SK-N-SH (cell line): ENCODE measurements at regions not wholly inside any gene's neighbourhood (a gene's known extent, or its start where the extent isn't known, plus 50 kb on each side); places are given as distances from the start of the nearest gene placed in this dataset.

ENCODE experiments used
- CTCF ChIA-PET: fragments of 300-600, 350-600 bp; formaldehyde crosslinking; extraction: SDS; loops from one replicate; lab custom pipeline; 2021; lab: Yijun Ruan, JAX
- POLR2A ChIA-PET: fragments of 350-600 bp; sonication (Branson Sonifier 250); formaldehyde crosslinking; extraction: SDS; loops from one replicate; lab custom pipeline; 2020; ENCODE audit warnings: antibody characterized with exemption, inconsistent platforms; lab: Yijun Ruan, JAX
- DNase-seq: peaks from one replicate; pipeline ENCODE4 v3.0.0; 2012
- H2AFZ ChIP-seq: fragments of 200-600 bp; sonication (generic); 2 replicates; pipeline ENCODE4 v1.8.1; 2016; ENCODE audit warnings: antibody characterized with exemption, mild to moderate bottlenecking, low read depth
- H3F3A ChIP-seq: fragments of 200-600 bp; sonication (generic); replicated peaks from 2 replicates; pipeline ENCODE3; 2016; ENCODE audit warnings: antibody characterized with exemption, mild to moderate bottlenecking; ENCODE audit not compliant: insufficient read depth
- H3K27ac ChIP-seq, 2 experiments: fragments of 200-500 bp in 1 of 2; fragments of 200-600 bp in 1 of 2; sonication (Bioruptor generic) in 1 of 2; sonication (generic), shearing (Covaris generic) in 1 of 2; 2 replicates each; pipeline versions ENCODE4 v1.5.1 to v1.6.1; 2014 to 2016; ENCODE audit warnings: low read depth in 2 of 2, inconsistent platforms in 1 of 2, low read length in 1 of 2, mild to moderate bottlenecking in 1 of 2, mixed read lengths in 1 of 2
- H3K27me3 ChIP-seq: fragments of 200-600 bp; sonication (generic), shearing (Covaris generic); 2 replicates; pipeline ENCODE4 v1.6.1; 2016; ENCODE audit warnings: mixed run types; ENCODE audit not compliant: insufficient read depth
- H3K36me3 ChIP-seq, 2 experiments: fragments of 200-500 bp in 1 of 2; fragments of 200-600 bp in 1 of 2; sonication (Bioruptor generic) in 1 of 2; sonication (generic) in 1 of 2; replicated peaks in 1 of 2; 2 replicates each; pipeline versions ENCODE3 to v1.5.1; 2014 to 2016; ENCODE audit warnings: low read length in 1 of 2, mild to moderate bottlenecking in 1 of 2; ENCODE audit not compliant: insufficient read depth in 2 of 2, control insufficient read depth in 1 of 2
- H3K4me1 ChIP-seq, 2 experiments: fragments of 200-500 bp in 1 of 2; fragments of 200-600 bp in 1 of 2; sonication (Bioruptor generic) in 1 of 2; sonication (generic), shearing (Covaris generic) in 1 of 2; 2 replicates each; pipeline versions ENCODE4 v1.5.1 to v1.6.1; 2014 to 2016; ENCODE audit warnings: low read depth in 1 of 2, low read length in 1 of 2, mixed run types in 1 of 2; ENCODE audit not compliant: insufficient read depth in 2 of 2, control insufficient read depth in 1 of 2
- H3K4me2 ChIP-seq: fragments of 200-600 bp; sonication (generic), shearing (Covaris generic); 2 replicates; pipeline ENCODE4 v1.6.1; 2017; ENCODE audit warnings: mixed run types
- H3K4me3 ChIP-seq, 2 experiments: fragments of 200-500 bp in 1 of 2; fragments of 200-600 bp in 1 of 2; sonication (Bioruptor generic) in 1 of 2; sonication (generic), shearing (Covaris generic) in 1 of 2; 2 replicates each; pipeline versions ENCODE4 v1.5.1 to v1.8.1; 2014 to 2016; ENCODE audit warnings: low read depth in 2 of 2, inconsistent platforms in 1 of 2, low read length in 1 of 2, mild to moderate bottlenecking in 1 of 2, mixed read lengths in 1 of 2, moderate library complexity in 1 of 2
- H3K79me2 ChIP-seq: fragments of 200-600 bp; sonication (generic); 2 replicates; pipeline ENCODE4 v1.8.1; 2017; ENCODE audit warnings: mild to moderate bottlenecking; ENCODE audit not compliant: insufficient read depth
- H3K9ac ChIP-seq: fragments of 200-600 bp; sonication (generic); 2 replicates; pipeline ENCODE4 v1.6.1; 2017; ENCODE audit warnings: mixed run types
- H3K9me2 ChIP-seq: fragments of 200-600 bp; sonication (generic); 2 replicates; pipeline ENCODE4 v1.6.1; 2017; ENCODE audit warnings: mixed run types
- H3K9me3 ChIP-seq: fragments of 200-600 bp; sonication (generic); 2 replicates; pipeline ENCODE4 v1.6.1; 2017; ENCODE audit warnings: mixed run types, mild to moderate bottlenecking, moderate library complexity
- H4K20me1 ChIP-seq: fragments of 200-600 bp; sonication (generic); 2 replicates; pipeline ENCODE4 v1.6.1; 2017; ENCODE audit warnings: mild to moderate bottlenecking, mixed run types; ENCODE audit not compliant: insufficient read depth
- ELF1 ChIP-seq: IDR thresholded peaks from 2 replicates; pipeline ENCODE4 v1.4.0; 2012
- FOXJ3 ChIP-seq: sonication (generic); formaldehyde crosslinking; IDR thresholded peaks from 2 replicates; pipeline ENCODE4 v1.5.1; 2020; ENCODE audit warnings: mild to moderate bottlenecking, missing genetic modification reagents
- GATA2 ChIP-seq: sonication (generic); formaldehyde crosslinking; IDR thresholded peaks from 2 replicates; pipeline ENCODE4 v1.5.0; 2020; ENCODE audit warnings: mild to moderate bottlenecking, missing genetic modification reagents
- MXI1 ChIP-seq: IDR thresholded peaks from 2 replicates; pipeline ENCODE4 v1.6.1; 2012; ENCODE audit warnings: mild to moderate bottlenecking, low read depth, low read length, improper control_type of control experiment
- RCOR1 ChIP-seq: fragments of 150-350 bp; IDR thresholded peaks from 2 replicates; pipeline ENCODE4 v1.6.1; 2017; ENCODE audit warnings: antibody characterized with exemption, low read length
- REST ChIP-seq: IDR thresholded peaks from 2 replicates; pipeline ENCODE4 v1.6.1; 2012; ENCODE audit warnings: mild to moderate bottlenecking, low read depth, low read length, moderate library complexity
- TAF1 ChIP-seq: IDR thresholded peaks from 2 replicates; pipeline ENCODE4 v1.6.1; 2012; ENCODE audit warnings: low read depth, mild to moderate bottlenecking, low read length, moderate library complexity, borderline replicate concordance
- USF1 ChIP-seq: IDR thresholded peaks from 2 replicates; pipeline ENCODE4 v1.4.0; 2012; ENCODE audit warnings: low read depth, borderline replicate concordance
- USF2 ChIP-seq: fragments of 150-350 bp; IDR thresholded peaks from 2 replicates; pipeline ENCODE4 v1.6.1; 2017; ENCODE audit warnings: antibody characterized with exemption, low read length, low read depth, borderline replicate concordance
- YY1 ChIP-seq: IDR thresholded peaks from 2 replicates; pipeline ENCODE4 v1.4.0; 2012; ENCODE audit warnings: low read depth, mild to moderate bottlenecking
- ZBTB33 ChIP-seq: IDR thresholded peaks from 2 replicates; pipeline ENCODE4 v1.4.0; 2012; ENCODE audit warnings: low read depth, borderline replicate concordance
- WGBS: methylation state at CpG from one replicate; pipeline ENCODE4 v1.1.6; 2017; ENCODE audit warnings: low lambda C conversion rate; 5-methylcytosine and 5-hydroxymethylcytosine counted together

GRCh38 chr2:120650022-120650644, 85.5 kb upstream of the GLI2 start:
- DNase-seq: no peak
- Histone ChIP-seq H3F3A (no peaks in the 10 kb centered on the region), H3K4me2 (no peak overlapping the region), H3K36me3 (no peaks in the 10 kb centered on the region), H3K4me1 (no peaks in the 10 kb centered on the region), H3K27ac (no peak overlapping the region), H2AFZ (no peak overlapping the region), H4K20me1 (no peaks in the 10 kb centered on the region), H3K27me3 (peaks cover 5% of the 10 kb centered on the region; the same call in 1 of the 2 replicates), H3K79me2 (no peaks in the 10 kb centered on the region), H3K9ac (no peak overlapping the region), H3K4me3 (no peak overlapping the region)
- 8% methylated on average over 1 of the region's 1 CpG for WGBS
- POLR2A ChIA-PET: no interaction called here
- CTCF ChIA-PET: no interaction called here
- TF ChIP-seq YY1: no peak
- TF ChIP-seq MXI1: no peak
- TF ChIP-seq TAF1: no peak
- no peak for TF ChIP-seq RCOR1
- TF ChIP-seq GATA2: no peak
- TF ChIP-seq FOXJ3 (CRISPR knock-in tag): no peak
- no peak for TF ChIP-seq USF1
- no peak for TF ChIP-seq REST
- TF ChIP-seq ELF1: no peak
- TF ChIP-seq ZBTB33: no peak
- TF ChIP-seq USF2: no peak
- TF ChIP-seq, all 33 proteins: peak for 0
- Histone ChIP-seq H3K9me3 (peaks cover 15% of the 10 kb centered on the region), H3K9me2 (no peaks in the 10 kb centered on the region)
